ENCODE measurements at regions not wholly inside any gene's neighbourhood (a gene's known extent, or its start where the extent isn't known, plus 50 kb on each side); places are given as distances from the start of the nearest gene placed in this dataset.

- WGBS, 2 donors (ENCODE audit: extremely low coverage in 2 of 2, insufficient read length in 2 of 2, insufficient replicate concordance in 1 of 2) = no CpG with 5 or more reads among the region's 1 CpG
- H3K4me3 ChIP-seq (ENCODE audit: low read length in 2 of 2) = no peak overlapping the region
- H3K18ac ChIP-seq (ENCODE audit: low read length) = no peak overlapping the region
- H2BK15ac ChIP-seq (ENCODE audit: low read length) = no peak overlapping the region
- H3K36me3 ChIP-seq (replicated peaks in 1 of 2; ENCODE audit: control insufficient read depth in 2 of 2, insufficient read depth in 2 of 2, low read length in 2 of 2) = no peaks in the 10 kb centered on the region
- H3K27me3 ChIP-seq (ENCODE audit: control insufficient read depth in 3 of 3, insufficient read depth in 3 of 3, low read depth in 1 of 3, low read length in 3 of 3) = no peaks in the 10 kb centered on the region
- no peaks in the 10 kb centered on the region for H3K79me1 ChIP-seq (ENCODE audit: low read depth, low read length)
- H3K4me1 ChIP-seq (ENCODE audit: control insufficient read depth in 2 of 2, insufficient read depth in 1 of 2, low read depth in 1 of 2, low read length in 2 of 2) = no peaks in the 10 kb centered on the region
- no peak overlapping the region for H3K9ac ChIP-seq (ENCODE audit: low read depth, low read length, poor library complexity)
- no peak overlapping the region for H4K8ac ChIP-seq (ENCODE audit: low read depth, low read length)
- no peak for DNase-seq (ENCODE audit: low spot score)
- no peak overlapping the region for H3K4me2 ChIP-seq (ENCODE audit: insufficient read depth, low read length, poor library complexity, severe bottlenecking)
- H2AFZ ChIP-seq (ENCODE audit: low read length) = no peak overlapping the region
- H4K91ac ChIP-seq (ENCODE audit: low read depth, low read length, poor library complexity) = no peak overlapping the region
- H2BK120ac ChIP-seq (ENCODE audit: low read depth, low read length) = no peak overlapping the region
- no peak overlapping the region for H3K23ac ChIP-seq (ENCODE audit: low read depth, low read length, poor library complexity)
- H3K4ac ChIP-seq (ENCODE audit: low read length) = no peak overlapping the region
- no peak overlapping the region for H3K27ac ChIP-seq (replicated peaks; ENCODE audit: low read length)
- H2BK5ac ChIP-seq (ENCODE audit: low read length) = no peak overlapping the region
- H2BK12ac ChIP-seq (ENCODE audit: low read length) = no peak overlapping the region
- no peak overlapping the region for H2AK5ac ChIP-seq (ENCODE audit: low read depth, low read length)
- H3K14ac ChIP-seq (ENCODE audit: low read length) = no peak overlapping the region
- H3K9me3 ChIP-seq (replicated peaks in 1 of 2; ENCODE audit: control insufficient read depth in 2 of 2, insufficient read depth in 1 of 2, low read depth in 1 of 2, low read length in 2 of 2) = peaks cover 0 to 7% of the 10 kb centered on the region in 2 donors
Measured at GRCh38 chr1:73626326-73626725, 571.6 kb downstream of the LRRIQ3 start.

DNA sequence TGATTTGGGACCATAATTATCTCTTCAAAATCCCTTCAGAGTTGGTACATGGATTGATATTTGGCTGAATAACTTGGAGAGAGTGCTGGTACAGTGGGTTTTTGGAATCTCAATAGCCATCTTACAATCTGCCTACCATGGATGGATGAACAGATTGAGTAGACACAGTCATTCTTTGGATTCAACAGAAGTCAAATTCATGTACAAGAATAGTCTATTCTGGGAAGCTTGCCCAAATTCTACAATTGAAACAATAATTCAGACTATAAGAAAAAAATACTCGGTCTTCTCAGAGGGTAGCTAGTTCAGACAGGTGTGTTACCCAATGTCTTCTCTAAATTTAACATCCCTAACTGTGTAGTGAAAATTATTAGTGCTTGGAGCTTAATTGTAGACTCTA lies 574.0 kb downstream of the LRRIQ3 start:
- Histone ChIP-seq H3K36me3 (replicated peaks in 1 of 2; ENCODE audit: control insufficient read depth in 2 of 2, insufficient read depth in 2 of 2, low read length in 2 of 2) (no peaks in the 10 kb centered on the region), H3K9me3 (replicated peaks in 1 of 2; ENCODE audit: control insufficient read depth in 2 of 2, insufficient read depth in 1 of 2, low read depth in 1 of 2, low read length in 2 of 2) (peaks cover 0 to 8% of the 10 kb centered on the region in 2 donors), H2BK5ac (ENCODE audit: low read length) (no peak overlapping the region), H2AK5ac (ENCODE audit: low read depth, low read length) (no peak overlapping the region), H3K23ac (ENCODE audit: low read depth, low read length, poor library complexity) (no peak overlapping the region), H3K9ac (ENCODE audit: low read depth, low read length, poor library complexity) (no peak overlapping the region), H2BK120ac (ENCODE audit: low read depth, low read length) (no peak overlapping the region), H3K4ac (ENCODE audit: low read length) (no peak overlapping the region), H2AFZ (ENCODE audit: low read length) (peak overlapping the region; percentile 13), H4K8ac (ENCODE audit: low read depth, low read length) (no peak overlapping the region), H4K91ac (ENCODE audit: low read depth, low read length, poor library complexity) (no peak overlapping the region), H3K79me1 (ENCODE audit: low read depth, low read length) (no peaks in the 10 kb centered on the region), H2BK15ac (ENCODE audit: low read length) (no peak overlapping the region), H2BK12ac (ENCODE audit: low read length) (no peak overlapping the region), H3K14ac (ENCODE audit: low read length) (no peak overlapping the region), H3K4me1 (ENCODE audit: control insufficient read depth in 2 of 2, insufficient read depth in 1 of 2, low read depth in 1 of 2, low read length in 2 of 2) (no peaks in the 10 kb centered on the region), H3K18ac (ENCODE audit: low read length) (no peak overlapping the region), H3K4me3 (ENCODE audit: low read length in 2 of 2) (no peak overlapping the region), H3K4me2 (ENCODE audit: insufficient read depth, low read length, poor library complexity, severe bottlenecking) (no peak overlapping the region), H3K27me3 (ENCODE audit: control insufficient read depth in 3 of 3, insufficient read depth in 3 of 3, low read depth in 1 of 3, low read length in 3 of 3) (no peaks in the 10 kb centered on the region), H3K27ac (replicated peaks; ENCODE audit: low read length) (no peak overlapping the region)
- WGBS, 2 donors (ENCODE audit: extremely low coverage in 2 of 2, insufficient read length in 2 of 2, insufficient replicate concordance in 1 of 2) = no CpG with 5 or more reads among the region's 1 CpG
- no peak for DNase-seq (ENCODE audit: low spot score)

DNA sequence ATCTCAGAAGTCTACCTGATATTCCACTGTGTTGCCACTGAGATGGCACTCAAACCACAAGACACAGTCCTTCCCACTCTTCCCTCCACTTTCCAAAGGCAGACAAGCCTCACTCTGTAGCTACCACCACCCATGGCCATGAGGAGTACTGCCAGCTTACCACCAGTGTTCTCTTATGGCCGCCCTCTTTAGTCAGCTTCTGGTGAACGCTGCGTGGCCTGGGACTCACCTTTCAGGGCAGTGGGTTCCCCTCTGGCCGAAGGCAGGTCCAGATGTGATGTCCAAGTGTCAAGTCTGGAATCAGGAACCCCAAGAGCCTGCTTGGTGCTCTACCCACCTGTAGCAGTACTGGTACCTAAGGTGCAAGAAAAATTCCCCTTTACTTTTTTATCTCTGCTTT lies 580.8 kb downstream of the LRRIQ3 start:
- peaks cover 0 to 6% of the 10 kb centered on the region in 2 donors for H3K9me3 ChIP-seq (replicated peaks in 1 of 2; ENCODE audit: control insufficient read depth in 2 of 2, insufficient read depth in 1 of 2, low read depth in 1 of 2, low read length in 2 of 2)

GRCh38 chr1:73611681-73612080 lies 586.3 kb downstream of the LRRIQ3 start:
- Histone ChIP-seq H3K4ac (ENCODE audit: low read length) (no peak overlapping the region), H3K18ac (ENCODE audit: low read length) (no peak overlapping the region), H2BK12ac (ENCODE audit: low read length) (no peak overlapping the region), H3K4me2 (ENCODE audit: insufficient read depth, low read length, poor library complexity, severe bottlenecking) (no peak overlapping the region), H3K4me3 (ENCODE audit: low read length in 2 of 2) (no peak overlapping the region), H3K23ac (ENCODE audit: low read depth, low read length, poor library complexity) (no peak overlapping the region), H3K9ac (ENCODE audit: low read depth, low read length, poor library complexity) (no peak overlapping the region), H3K14ac (ENCODE audit: low read length) (no peak overlapping the region), H2BK5ac (ENCODE audit: low read length) (no peak overlapping the region), H3K79me1 (ENCODE audit: low read depth, low read length) (no peaks in the 10 kb centered on the region), H3K27ac (replicated peaks; ENCODE audit: low read length) (no peak overlapping the region), H4K91ac (ENCODE audit: low read depth, low read length, poor library complexity) (no peak overlapping the region), H4K8ac (ENCODE audit: low read depth, low read length) (no peak overlapping the region), H3K4me1 (ENCODE audit: control insufficient read depth in 2 of 2, insufficient read depth in 1 of 2, low read depth in 1 of 2, low read length in 2 of 2) (peaks cover 0 to 4% of the 10 kb centered on the region in 2 donors), H3K36me3 (replicated peaks in 1 of 2; ENCODE audit: control insufficient read depth in 2 of 2, insufficient read depth in 2 of 2, low read length in 2 of 2) (no peaks in the 10 kb centered on the region), H2BK15ac (ENCODE audit: low read length) (no peak overlapping the region), H3K9me3 (replicated peaks in 1 of 2; ENCODE audit: control insufficient read depth in 2 of 2, insufficient read depth in 1 of 2, low read depth in 1 of 2, low read length in 2 of 2) (no peaks in the 10 kb centered on the region), H3K27me3 (ENCODE audit: control insufficient read depth in 3 of 3, insufficient read depth in 3 of 3, low read depth in 1 of 3, low read length in 3 of 3) (no peaks in the 10 kb centered on the region), H2BK120ac (ENCODE audit: low read depth, low read length) (no peak overlapping the region), H2AFZ (ENCODE audit: low read length) (peak overlapping the region; percentile 57), H2AK5ac (ENCODE audit: low read depth, low read length) (no peak overlapping the region)
- no peak for DNase-seq (ENCODE audit: low spot score)

More for the DNA sequence above, 580.8 kb downstream of the LRRIQ3 start:
- Histone ChIP-seq H3K27ac (replicated peaks; ENCODE audit: low read length) (no peak overlapping the region), H3K4ac (ENCODE audit: low read length) (no peak overlapping the region), H3K27me3 (ENCODE audit: control insufficient read depth in 3 of 3, insufficient read depth in 3 of 3, low read depth in 1 of 3, low read length in 3 of 3) (no peaks in the 10 kb centered on the region), H3K4me1 (ENCODE audit: control insufficient read depth in 2 of 2, insufficient read depth in 1 of 2, low read depth in 1 of 2, low read length in 2 of 2) (no peaks in the 10 kb centered on the region), H2BK120ac (ENCODE audit: low read depth, low read length) (no peak overlapping the region), H3K23ac (ENCODE audit: low read depth, low read length, poor library complexity) (no peak overlapping the region), H3K18ac (ENCODE audit: low read length) (no peak overlapping the region), H3K36me3 (replicated peaks in 1 of 2; ENCODE audit: control insufficient read depth in 2 of 2, insufficient read depth in 2 of 2, low read length in 2 of 2) (no peaks in the 10 kb centered on the region), H3K4me3 (ENCODE audit: low read length in 2 of 2) (peak overlapping the region in 1 of 2 donors; percentile 23), H3K14ac (ENCODE audit: low read length) (no peak overlapping the region), H2BK12ac (ENCODE audit: low read length) (no peak overlapping the region), H2AK5ac (ENCODE audit: low read depth, low read length) (no peak overlapping the region), H2BK5ac (ENCODE audit: low read length) (no peak overlapping the region), H3K9ac (ENCODE audit: low read depth, low read length, poor library complexity) (no peak overlapping the region), H3K79me1 (ENCODE audit: low read depth, low read length) (no peaks in the 10 kb centered on the region), H2BK15ac (ENCODE audit: low read length) (no peak overlapping the region), H4K91ac (ENCODE audit: low read depth, low read length, poor library complexity) (no peak overlapping the region), H3K4me2 (ENCODE audit: insufficient read depth, low read length, poor library complexity, severe bottlenecking) (no peak overlapping the region), H2AFZ (ENCODE audit: low read length) (no peak overlapping the region), H4K8ac (ENCODE audit: low read depth, low read length) (no peak overlapping the region)
- no peak for DNase-seq (ENCODE audit: low spot score)
- no CpG with 5 or more reads among the region's 4 CpGs for WGBS, 2 donors (ENCODE audit: extremely low coverage in 2 of 2, insufficient read length in 2 of 2, insufficient replicate concordance in 1 of 2)
